ENCODE measurements at regions not wholly inside any gene's neighbourhood (a gene's known extent, or its start where the extent isn't known, plus 50 kb on each side); places are given as distances from the start of the nearest gene placed in this dataset.

DNA sequence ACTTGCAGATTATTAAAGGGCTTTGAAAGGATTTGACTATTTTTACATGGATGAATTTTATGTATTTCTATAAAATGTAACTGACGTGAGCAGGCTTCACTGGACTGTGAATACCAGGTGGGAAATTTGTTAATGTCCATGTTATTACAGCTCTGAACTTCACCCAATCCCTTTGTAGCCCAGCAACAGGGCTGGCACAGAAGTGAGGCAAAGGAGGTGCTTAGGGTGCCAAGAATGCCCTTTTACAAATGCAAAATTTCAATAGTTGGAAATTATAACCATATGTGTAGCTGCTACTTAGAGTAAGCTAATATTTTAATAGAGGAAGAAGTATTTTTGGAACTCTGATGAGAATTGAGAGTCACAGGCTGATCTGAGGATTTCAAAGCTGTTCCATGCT, 53.7 kb upstream of the FAM98A start:
- TF ChIP-seq, protein P1, sequence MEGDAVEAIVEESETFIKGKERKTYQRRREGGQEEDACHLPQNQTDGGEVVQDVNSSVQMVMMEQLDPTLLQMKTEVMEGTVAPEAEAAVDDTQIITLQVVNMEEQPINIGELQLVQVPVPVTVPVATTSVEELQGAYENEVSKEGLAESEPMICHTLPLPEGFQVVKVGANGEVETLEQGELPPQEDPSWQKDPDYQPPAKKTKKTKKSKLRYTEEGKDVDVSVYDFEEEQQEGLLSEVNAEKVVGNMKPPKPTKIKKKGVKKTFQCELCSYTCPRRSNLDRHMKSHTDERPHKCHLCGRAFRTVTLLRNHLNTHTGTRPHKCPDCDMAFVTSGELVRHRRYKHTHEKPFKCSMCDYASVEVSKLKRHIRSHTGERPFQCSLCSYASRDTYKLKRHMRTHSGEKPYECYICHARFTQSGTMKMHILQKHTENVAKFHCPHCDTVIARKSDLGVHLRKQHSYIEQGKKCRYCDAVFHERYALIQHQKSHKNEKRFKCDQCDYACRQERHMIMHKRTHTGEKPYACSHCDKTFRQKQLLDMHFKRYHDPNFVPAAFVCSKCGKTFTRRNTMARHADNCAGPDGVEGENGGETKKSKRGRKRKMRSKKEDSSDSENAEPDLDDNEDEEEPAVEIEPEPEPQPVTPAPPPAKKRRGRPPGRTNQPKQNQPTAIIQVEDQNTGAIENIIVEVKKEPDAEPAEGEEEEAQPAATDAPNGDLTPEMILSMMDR (IDR thresholded peaks at IDR 0.05): no peak
- no peak for TF ChIP-seq EP300 (IDR thresholded peaks at IDR 0.05)

Data from tibial nerve (tissue), 4 donors.